ENCODE measurements at regions not wholly inside any gene's neighbourhood (a gene's known extent, or its start where the extent isn't known, plus 50 kb on each side); places are given as distances from the start of the nearest gene placed in this dataset.
"Not testable (repeated sequence)": the region's sequence is repeated elsewhere in the genome, so short reads cannot be mapped to it uniquely, and the experiment has no call there.

GRCh38 chr3:20618181-20618580 is 432.2 kb upstream of the SGO1 start:
- H3K9me3 Mint-ChIP-seq, result peaks cover 19 to 27% of the 10 kb centered on the region in 2 donors
- H3K4me3 Mint-ChIP-seq; DNase-seq; H3K27me3 Mint-ChIP-seq; H3K27ac Mint-ChIP-seq; H3K4me1 Mint-ChIP-seq; ATAC-seq (replicated peaks); H3K36me3 Mint-ChIP-seq: not testable (repeated sequence)

- H3K4me1 Mint-ChIP-seq; H3K36me3 Mint-ChIP-seq; DNase-seq; H3K4me3 Mint-ChIP-seq; H3K27me3 Mint-ChIP-seq; ATAC-seq (replicated peaks); H3K27ac Mint-ChIP-seq: not testable (repeated sequence)
- H3K9me3 Mint-ChIP-seq, result peaks cover 33 to 34% of the 10 kb centered on the region in 2 donors
Observed at GRCh38 chr3:20615982-20616381, 430.0 kb upstream of the SGO1 start.

GRCh38 chr3:20608054-20608738 is 422.2 kb upstream of the SGO1 start:
- H3K36me3 Mint-ChIP-seq, result peaks cover 4 to 6% of the 10 kb centered on the region in 2 donors
- H3K27ac Mint-ChIP-seq, result no peak overlapping the region
- ATAC-seq (replicated peaks) (no peak), DNase-seq (no peak)
- H3K4me3 Mint-ChIP-seq, result no peak overlapping the region
- H3K9me3 Mint-ChIP-seq, result peaks cover 38 to 40% of the 10 kb centered on the region in 2 donors
- no peaks in the 10 kb centered on the region for H3K27me3 Mint-ChIP-seq
- no peaks in the 10 kb centered on the region for H3K4me1 Mint-ChIP-seq

- ATAC-seq (replicated peaks) (no peak), DNase-seq (no peak)
- Mint-ChIP-seq H3K4me3 (no peak overlapping the region), H3K27me3 (no peaks in the 10 kb centered on the region), H3K27ac (no peak overlapping the region), H3K9me3 (peaks cover 15 to 25% of the 10 kb centered on the region in 2 donors), H3K4me1 (no peaks in the 10 kb centered on the region), H3K36me3 (no peaks in the 10 kb centered on the region)
Observed at GRCh38 chr3:20604659-20605058, 418.7 kb upstream of the SGO1 start.

GRCh38 chr3:20589275-20589674 is 403.3 kb upstream of the SGO1 start:
- Mint-ChIP-seq H3K27ac (no peak overlapping the region), H3K36me3 (no peaks in the 10 kb centered on the region), H3K4me3 (no peak overlapping the region), H3K4me1 (no peaks in the 10 kb centered on the region), H3K9me3 (peaks cover 0 to 14% of the 10 kb centered on the region in 2 donors), H3K27me3 (no peaks in the 10 kb centered on the region)
- ATAC-seq (replicated peaks) (no peak), DNase-seq (no peak)

GRCh38 chr3:20588781-20589180 is 402.8 kb upstream of the SGO1 start:
- Mint-ChIP-seq H3K36me3 (no peaks in the 10 kb centered on the region), H3K27me3 (no peaks in the 10 kb centered on the region), H3K4me3 (no peak overlapping the region)

GRCh38 chr3:20583648-20584047 is 397.6 kb upstream of the SGO1 start:
- Mint-ChIP-seq H3K4me3 (no peak overlapping the region), H3K36me3 (no peaks in the 10 kb centered on the region), H3K27ac (no peak overlapping the region), H3K4me1 (no peaks in the 10 kb centered on the region), H3K27me3 (no peaks in the 10 kb centered on the region), H3K9me3 (peaks cover 0 to 2% of the 10 kb centered on the region in 2 donors)
- ATAC-seq (replicated peaks), result no peak
- DNase-seq, result no peak

More at GRCh38 chr3:20588781-20589180, 402.8 kb upstream of the SGO1 start:
- Mint-ChIP-seq H3K27ac (no peak overlapping the region), H3K9me3 (peaks cover 0 to 14% of the 10 kb centered on the region in 2 donors), H3K4me1 (no peaks in the 10 kb centered on the region)
- DNase-seq, result no peak
- ATAC-seq (replicated peaks), result no peak

GRCh38 chr3:20576228-20576627 is 390.2 kb upstream of the SGO1 start:
- ATAC-seq (replicated peaks) (no peak), DNase-seq (no peak)
- no peak overlapping the region for H3K4me3 Mint-ChIP-seq
- H3K27me3 Mint-ChIP-seq, result no peaks in the 10 kb centered on the region
- no peaks in the 10 kb centered on the region for H3K4me1 Mint-ChIP-seq
- peaks cover 0 to 2% of the 10 kb centered on the region in 2 donors for H3K9me3 Mint-ChIP-seq
- H3K36me3 Mint-ChIP-seq, result no peaks in the 10 kb centered on the region
- no peak overlapping the region for H3K27ac Mint-ChIP-seq

GRCh38 chr3:20575146-20575545 is 389.1 kb upstream of the SGO1 start:
- DNase-seq (no peak), ATAC-seq (replicated peaks) (no peak)
- no peaks in the 10 kb centered on the region for H3K36me3 Mint-ChIP-seq
- H3K9me3 Mint-ChIP-seq, result no peaks in the 10 kb centered on the region
- no peaks in the 10 kb centered on the region for H3K27me3 Mint-ChIP-seq
- no peak overlapping the region for H3K27ac Mint-ChIP-seq
- no peaks in the 10 kb centered on the region for H3K4me1 Mint-ChIP-seq
- no peak overlapping the region for H3K4me3 Mint-ChIP-seq

GRCh38 chr3:20574746-20575145 is 388.7 kb upstream of the SGO1 start:
- no peak for ATAC-seq (replicated peaks)
- Mint-ChIP-seq H3K36me3 (no peaks in the 10 kb centered on the region), H3K27ac (no peak overlapping the region), H3K4me1 (no peaks in the 10 kb centered on the region), H3K4me3 (no peak overlapping the region), H3K9me3 (no peaks in the 10 kb centered on the region), H3K27me3 (no peaks in the 10 kb centered on the region)
- no peak for DNase-seq

GRCh38 chr3:20573175-20573574 is 387.2 kb upstream of the SGO1 start:
- Mint-ChIP-seq H3K27ac (no peak overlapping the region), H3K27me3 (no peaks in the 10 kb centered on the region), H3K4me3 (no peak overlapping the region)

GRCh38 chr3:20572473-20572872 is 386.5 kb upstream of the SGO1 start:
- Mint-ChIP-seq H3K27me3 (no peaks in the 10 kb centered on the region), H3K4me1 (no peaks in the 10 kb centered on the region), H3K4me3 (no peak overlapping the region), H3K9me3 (no peaks in the 10 kb centered on the region), H3K27ac (no peak overlapping the region), H3K36me3 (no peaks in the 10 kb centered on the region)
- DNase-seq (no peak), ATAC-seq (replicated peaks) (no peak)

More at GRCh38 chr3:20573175-20573574, 387.2 kb upstream of the SGO1 start:
- H3K4me1 Mint-ChIP-seq, result no peaks in the 10 kb centered on the region
- DNase-seq, result no peak
- no peak for ATAC-seq (replicated peaks)
- no peaks in the 10 kb centered on the region for H3K9me3 Mint-ChIP-seq
- no peaks in the 10 kb centered on the region for H3K36me3 Mint-ChIP-seq

- no peaks in the 10 kb centered on the region for H3K9me3 Mint-ChIP-seq
- no peak for DNase-seq
Observed at GRCh38 chr3:20569310-20569709, 383.3 kb upstream of the SGO1 start.

GRCh38 chr3:20564966-20565365 is 379.0 kb upstream of the SGO1 start:
- no peak overlapping the region for H3K4me3 Mint-ChIP-seq
- DNase-seq (no peak), ATAC-seq (replicated peaks) (no peak)
- H3K27me3 Mint-ChIP-seq, result no peaks in the 10 kb centered on the region
- H3K36me3 Mint-ChIP-seq, result no peaks in the 10 kb centered on the region
- H3K9me3 Mint-ChIP-seq, result peaks cover 0 to 1% of the 10 kb centered on the region in 2 donors
- H3K27ac Mint-ChIP-seq, result no peak overlapping the region
- no peaks in the 10 kb centered on the region for H3K4me1 Mint-ChIP-seq

More at GRCh38 chr3:20569310-20569709, 383.3 kb upstream of the SGO1 start:
- Mint-ChIP-seq H3K4me1 (no peaks in the 10 kb centered on the region), H3K27ac (no peak overlapping the region), H3K4me3 (no peak overlapping the region), H3K36me3 (no peaks in the 10 kb centered on the region), H3K27me3 (no peaks in the 10 kb centered on the region)
- no peak for ATAC-seq (replicated peaks)

- H3K36me3 Mint-ChIP-seq, result no peaks in the 10 kb centered on the region
- no peak for DNase-seq
Observed at GRCh38 chr3:20563985-20564384, 378.0 kb upstream of the SGO1 start.

More at GRCh38 chr3:20563985-20564384, 378.0 kb upstream of the SGO1 start:
- Mint-ChIP-seq H3K9me3 (peaks cover 0 to 1% of the 10 kb centered on the region in 2 donors), H3K4me3 (no peak overlapping the region), H3K27me3 (no peaks in the 10 kb centered on the region), H3K27ac (no peak overlapping the region), H3K4me1 (no peaks in the 10 kb centered on the region)
- no peak for ATAC-seq (replicated peaks)

All from stimulated activated naive B cell treated with anti-CD40 and anti-IgM and Interleukin-4, amounts not matched to agents 10 μg/mL and 1 μg/mL and 100 μg/mL, for 72 hours (primary cell).